ENCODE measurements at regions not wholly inside any gene's neighbourhood (a gene's known extent, or its start where the extent isn't known, plus 50 kb on each side); places are given as distances from the start of the nearest gene placed in this dataset.

DNA sequence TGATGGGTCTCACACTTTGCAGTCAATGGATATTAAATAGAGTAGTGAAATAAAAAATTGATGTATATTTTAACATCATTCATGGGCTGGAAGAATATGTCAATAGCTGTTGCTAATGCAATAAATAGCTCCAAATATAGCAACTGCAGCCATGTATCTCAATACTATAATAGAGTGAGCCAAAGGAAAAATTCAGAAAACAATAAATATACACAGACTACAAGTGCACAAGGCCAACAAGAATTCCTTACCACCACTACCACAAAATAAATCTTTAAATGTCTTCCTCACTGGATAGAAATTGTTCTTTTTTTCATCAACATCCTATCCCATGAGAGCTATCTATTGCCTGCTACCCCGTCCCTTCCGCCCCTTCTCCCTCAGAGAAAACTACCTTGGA lies 113.1 kb upstream of the TRIM24 start:
- H3K4me3 ChIP-seq (ENCODE audit: low read depth, low read length) = no peak overlapping the region
- TF ChIP-seq, protein P1, sequence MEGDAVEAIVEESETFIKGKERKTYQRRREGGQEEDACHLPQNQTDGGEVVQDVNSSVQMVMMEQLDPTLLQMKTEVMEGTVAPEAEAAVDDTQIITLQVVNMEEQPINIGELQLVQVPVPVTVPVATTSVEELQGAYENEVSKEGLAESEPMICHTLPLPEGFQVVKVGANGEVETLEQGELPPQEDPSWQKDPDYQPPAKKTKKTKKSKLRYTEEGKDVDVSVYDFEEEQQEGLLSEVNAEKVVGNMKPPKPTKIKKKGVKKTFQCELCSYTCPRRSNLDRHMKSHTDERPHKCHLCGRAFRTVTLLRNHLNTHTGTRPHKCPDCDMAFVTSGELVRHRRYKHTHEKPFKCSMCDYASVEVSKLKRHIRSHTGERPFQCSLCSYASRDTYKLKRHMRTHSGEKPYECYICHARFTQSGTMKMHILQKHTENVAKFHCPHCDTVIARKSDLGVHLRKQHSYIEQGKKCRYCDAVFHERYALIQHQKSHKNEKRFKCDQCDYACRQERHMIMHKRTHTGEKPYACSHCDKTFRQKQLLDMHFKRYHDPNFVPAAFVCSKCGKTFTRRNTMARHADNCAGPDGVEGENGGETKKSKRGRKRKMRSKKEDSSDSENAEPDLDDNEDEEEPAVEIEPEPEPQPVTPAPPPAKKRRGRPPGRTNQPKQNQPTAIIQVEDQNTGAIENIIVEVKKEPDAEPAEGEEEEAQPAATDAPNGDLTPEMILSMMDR (IDR thresholded peaks at IDR 0.05; ENCODE audit: control insufficient read depth, extremely low read depth, insufficient read depth) = no peak
- no peak for DNase-seq (ENCODE audit: low read depth)

DNA sequence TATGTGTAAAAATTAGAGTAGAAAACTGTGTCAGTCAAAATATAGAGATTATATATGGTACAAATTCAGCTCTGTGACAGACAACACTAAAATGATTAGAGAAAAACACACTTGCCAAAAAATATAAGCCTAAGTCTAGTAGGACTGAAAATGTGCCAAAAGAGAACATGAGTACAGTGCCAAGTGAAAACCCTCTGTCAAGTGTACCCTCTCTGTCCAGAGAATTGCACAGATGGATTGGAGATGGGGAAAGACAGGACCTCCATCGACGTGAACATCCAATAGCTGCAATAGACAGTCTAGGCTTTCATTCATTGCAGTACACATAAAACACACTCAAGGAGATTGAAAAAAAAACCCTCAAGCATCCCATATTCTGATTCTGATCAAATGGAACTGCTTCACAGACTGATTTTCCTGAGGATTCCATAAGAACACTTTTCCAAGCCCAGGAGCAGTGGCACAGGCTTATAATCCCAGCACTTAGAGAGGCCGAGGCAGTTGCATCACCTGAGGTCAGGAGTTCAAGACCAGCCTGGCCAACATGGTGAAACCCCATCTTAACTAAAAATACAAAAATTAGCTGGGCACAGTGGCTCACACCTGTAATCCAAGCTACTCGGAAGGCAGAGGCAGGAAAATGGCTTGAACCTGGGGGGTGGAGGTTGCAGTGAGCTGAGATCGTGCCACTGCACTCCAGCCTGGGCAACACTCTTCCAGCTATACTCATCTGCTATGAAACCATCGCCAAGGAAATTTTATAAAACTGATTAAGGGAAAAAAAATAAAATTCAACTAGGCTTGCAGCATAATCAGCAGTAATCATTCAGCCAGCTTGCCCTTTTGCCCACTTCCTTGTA lies 110.0 kb upstream of the TRIM24 start:
- TF ChIP-seq, protein P1 (IDR thresholded peaks at IDR 0.05; ENCODE audit: control insufficient read depth, extremely low read depth, insufficient read depth) = no peak
- no peak overlapping the region for H3K4me3 ChIP-seq (ENCODE audit: low read depth, low read length)
- no peak for DNase-seq (ENCODE audit: low read depth)

DNA sequence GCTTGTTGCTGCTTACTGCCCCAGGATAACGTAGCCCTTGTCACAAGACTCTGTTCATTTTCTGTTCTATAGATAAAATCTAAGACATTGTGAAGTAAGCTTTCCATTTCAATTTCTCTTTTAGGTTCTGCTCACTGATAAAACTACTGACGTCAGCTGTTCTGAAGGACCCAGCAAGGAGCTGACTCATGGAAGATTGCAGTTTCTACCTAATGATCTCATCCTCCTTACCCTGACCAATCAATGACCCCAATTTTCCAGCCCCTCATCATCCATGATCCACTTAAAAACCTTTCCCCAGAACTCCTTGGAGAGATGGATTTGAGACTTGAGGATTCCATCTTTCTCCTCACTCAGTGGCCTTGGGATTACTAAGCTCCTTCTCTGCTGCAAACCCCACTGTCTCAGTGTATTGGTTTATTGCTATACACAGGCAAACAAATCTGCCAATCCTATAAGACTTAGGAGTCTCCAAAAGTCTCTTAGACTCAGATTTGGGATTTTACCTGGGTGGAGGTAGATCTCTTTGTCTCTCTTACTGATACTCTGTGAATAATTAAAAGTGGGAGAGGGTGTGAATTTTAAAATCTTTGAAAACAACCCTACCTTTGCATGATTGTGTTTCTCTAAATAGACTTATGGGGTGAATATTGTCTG lies 109.2 kb upstream of the TRIM24 start:
- TF ChIP-seq, protein P1 (IDR thresholded peaks at IDR 0.05; ENCODE audit: control insufficient read depth, extremely low read depth, insufficient read depth) = no peak
- H3K4me3 ChIP-seq (ENCODE audit: low read depth, low read length) = no peak overlapping the region
- no peak for DNase-seq (ENCODE audit: low read depth)

DNA sequence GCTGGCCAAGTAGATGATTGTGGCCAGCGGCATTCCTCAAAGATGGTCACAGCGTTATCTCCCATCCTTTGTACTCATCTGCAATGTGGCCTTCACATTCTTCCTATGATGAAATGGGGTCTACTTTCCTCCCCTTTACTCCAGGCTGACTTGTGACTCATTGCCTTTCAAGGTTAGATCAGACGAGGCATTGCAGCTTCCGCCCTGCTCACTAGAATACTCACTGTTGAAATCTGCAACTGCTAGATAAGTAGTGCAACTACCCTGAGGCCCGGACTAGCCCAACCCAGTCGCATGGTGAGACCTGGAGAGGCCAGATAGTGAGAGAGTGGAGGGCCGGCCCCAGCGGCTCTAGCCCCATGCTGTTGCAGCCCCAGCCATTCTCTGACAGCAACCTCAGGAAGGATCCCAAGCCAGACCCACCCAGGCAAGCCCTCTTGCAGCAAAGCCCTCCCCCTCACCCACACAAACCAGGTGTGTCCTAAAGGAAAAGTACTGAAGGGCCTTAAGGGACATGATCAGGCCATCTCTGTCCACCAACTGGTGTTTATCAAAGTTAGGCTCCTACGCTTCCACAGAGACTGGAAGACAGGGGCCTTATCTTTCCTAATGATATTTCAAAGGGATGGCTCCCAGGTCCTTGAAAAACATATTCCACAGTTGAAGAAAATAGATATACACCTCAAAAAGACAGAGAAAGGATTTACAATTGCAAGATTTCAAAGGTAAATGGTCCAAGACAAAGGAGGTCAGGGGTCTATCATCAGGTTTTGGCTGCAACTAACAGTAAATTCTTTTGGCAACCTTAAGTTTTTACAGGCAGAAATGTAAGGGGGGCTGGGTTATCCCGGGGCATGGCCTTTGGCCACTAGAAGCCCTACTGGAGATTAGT lies 107.2 kb upstream of the TRIM24 start:
- TF ChIP-seq, protein P1 (IDR thresholded peaks at IDR 0.05; ENCODE audit: control insufficient read depth, extremely low read depth, insufficient read depth) = no peak
- H3K4me3 ChIP-seq (ENCODE audit: low read depth, low read length) = no peak overlapping the region
- no peak for DNase-seq (ENCODE audit: low read depth)

DNA sequence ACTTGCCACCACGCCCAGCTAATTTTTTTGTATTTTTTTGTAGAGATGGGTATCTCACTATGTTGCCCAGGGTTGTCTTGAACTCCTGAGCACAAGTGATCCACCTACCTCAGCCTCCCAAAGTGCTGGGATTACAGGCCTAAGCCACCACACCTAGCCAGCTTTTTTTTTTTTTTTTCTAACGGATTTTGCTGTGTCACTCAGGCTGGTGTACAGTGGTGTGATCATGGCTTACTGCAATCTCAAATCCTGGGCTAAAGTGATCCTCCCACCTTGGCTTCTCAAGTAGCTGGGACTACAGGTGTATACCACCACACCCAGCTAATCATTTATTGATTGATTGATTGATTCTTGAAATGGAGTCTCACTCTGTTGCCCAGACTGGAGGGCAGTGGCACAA lies 106.0 kb upstream of the TRIM24 start:
- no peak for DNase-seq (ENCODE audit: low read depth)
- TF ChIP-seq, protein P1 (IDR thresholded peaks at IDR 0.05; ENCODE audit: control insufficient read depth, extremely low read depth, insufficient read depth) = no peak
- no peak overlapping the region for H3K4me3 ChIP-seq (ENCODE audit: low read depth, low read length)

DNA sequence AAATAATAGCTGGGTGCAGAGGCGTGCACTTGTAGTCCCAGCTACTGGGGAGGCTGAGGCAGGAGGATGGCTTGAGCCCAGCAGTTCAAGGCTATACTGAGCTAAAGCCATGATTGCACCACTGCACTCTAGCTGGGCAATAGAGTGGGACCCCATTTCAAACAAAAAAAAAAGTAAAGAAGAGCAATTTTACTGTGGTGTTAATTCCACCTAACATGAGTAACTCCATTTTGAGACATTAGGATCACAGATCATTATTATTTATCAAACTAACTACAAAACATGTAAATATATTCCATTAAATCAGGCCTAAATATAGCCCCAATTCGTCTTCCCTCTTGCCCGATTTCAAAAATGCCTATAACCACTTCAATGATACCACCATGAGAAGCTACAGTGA lies 104.8 kb upstream of the TRIM24 start:
- DNase-seq (ENCODE audit: low read depth) = no peak
- TF ChIP-seq, protein P1 (IDR thresholded peaks at IDR 0.05; ENCODE audit: control insufficient read depth, extremely low read depth, insufficient read depth) = no peak
- H3K4me3 ChIP-seq (ENCODE audit: low read depth, low read length) = no peak overlapping the region

Data from LNCaP clone FGC (cell line).